ENCODE measurements at regions not wholly inside any gene's neighbourhood (a gene's known extent, or its start where the extent isn't known, plus 50 kb on each side); places are given as distances from the start of the nearest gene placed in this dataset.

DNA sequence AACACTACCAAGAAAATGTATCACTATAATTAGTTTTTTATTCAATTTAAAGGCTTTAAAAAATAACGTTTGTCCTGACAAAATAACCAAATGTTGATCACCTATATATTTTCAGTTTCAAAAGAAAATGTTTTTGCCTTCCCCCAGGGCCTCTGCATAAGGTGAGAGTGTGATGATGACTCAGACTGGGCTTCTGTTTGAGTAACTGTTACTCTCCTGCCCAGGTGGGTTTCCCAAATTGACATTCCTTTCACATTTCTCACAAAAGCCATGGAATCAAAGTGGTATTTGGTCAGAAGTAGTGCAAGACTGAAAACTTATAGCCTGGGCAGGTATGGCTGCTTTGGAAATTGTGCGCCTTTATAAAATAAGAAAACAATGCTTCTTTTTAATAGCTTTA lies 180.6 kb downstream of the COG6 start:
- TF ChIP-seq GATA2 (IDR thresholded peaks at IDR 0.05; ENCODE audit: low read depth, low read length) (no peak), GATA3 (IDR thresholded peaks at IDR 0.05; ENCODE audit: low read depth, low read length) (no peak)

Data from SH-SY5Y (cell line).